HTR-8/SVneo (cell line): ENCODE measurements at regions not wholly inside any gene's neighbourhood (a gene's known extent, or its start where the extent isn't known, plus 50 kb on each side); places are given as distances from the start of the nearest gene placed in this dataset.
"Not testable (repeated sequence)": the region's sequence is repeated elsewhere in the genome, so short reads cannot be mapped to it uniquely, and the experiment has no call there.

Source experiments
- DNase-seq: peaks from one replicate; pipeline ENCODE4 v3.0.0; 2011; ENCODE audit warnings: low spot score, mixed read lengths; ENCODE audit not compliant: insufficient read length
- FAIRE-seq: peaks from 2 replicates; lab custom pipeline; 2011; peaks lifted over from hg19 to GRCh38; lab: Jason Lieb, UNC

GRCh38 chr2:103353774-103354173, 591.9 kb downstream of the TMEM182 start:
- DNase-seq (no peak), FAIRE-seq (no peak)

- no peak for DNase-seq
- FAIRE-seq = no peak
These were observed 593.5 kb downstream of the TMEM182 start for GRCh38 chr2:103355287-103355686.

- DNase-seq (no peak), FAIRE-seq (no peak)
These were observed 599.9 kb downstream of the TMEM182 start for GRCh38 chr2:103361712-103362111.

DNA sequence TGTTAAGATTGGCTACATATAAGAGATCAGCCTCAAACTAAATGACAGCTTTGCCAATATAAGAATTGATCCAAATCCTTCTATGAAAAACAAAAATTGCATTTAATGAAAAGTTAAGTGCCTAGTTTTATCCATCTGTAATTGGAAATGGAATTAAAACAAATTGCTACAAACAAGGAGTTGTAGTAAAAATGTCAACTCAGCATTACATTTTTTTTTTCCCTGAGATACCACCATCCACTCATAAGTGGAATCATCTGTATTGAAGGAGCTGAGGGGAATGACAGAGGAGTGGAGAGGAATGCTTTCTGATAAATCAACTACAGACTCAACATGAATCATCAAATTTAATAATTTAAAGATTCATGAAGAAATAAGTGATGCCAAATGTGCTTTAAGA, 601.8 kb downstream of the TMEM182 start:
- FAIRE-seq = no peak

DNA sequence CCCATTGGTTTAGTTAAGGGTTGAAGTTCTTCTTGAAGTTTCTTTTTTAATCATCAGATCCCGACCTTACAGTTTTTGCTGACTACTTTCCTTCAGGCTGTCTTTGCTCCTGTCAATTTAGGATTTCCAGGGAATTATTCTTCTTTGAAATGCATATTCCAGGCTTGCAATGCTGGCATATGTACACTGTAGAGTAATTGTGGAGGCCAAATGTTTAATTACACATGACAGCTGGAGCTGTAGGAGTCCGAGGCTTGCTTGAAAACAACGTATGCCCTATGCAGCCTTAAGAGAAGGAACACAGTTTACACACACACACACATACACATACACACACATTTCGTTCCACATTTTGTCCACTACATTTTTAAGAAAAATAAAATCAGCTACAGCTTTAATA, 602.3 kb downstream of the TMEM182 start:
- DNase-seq = no peak
- FAIRE-seq = no peak

More for the DNA sequence above, 601.8 kb downstream of the TMEM182 start:
- DNase-seq = no peak

DNA sequence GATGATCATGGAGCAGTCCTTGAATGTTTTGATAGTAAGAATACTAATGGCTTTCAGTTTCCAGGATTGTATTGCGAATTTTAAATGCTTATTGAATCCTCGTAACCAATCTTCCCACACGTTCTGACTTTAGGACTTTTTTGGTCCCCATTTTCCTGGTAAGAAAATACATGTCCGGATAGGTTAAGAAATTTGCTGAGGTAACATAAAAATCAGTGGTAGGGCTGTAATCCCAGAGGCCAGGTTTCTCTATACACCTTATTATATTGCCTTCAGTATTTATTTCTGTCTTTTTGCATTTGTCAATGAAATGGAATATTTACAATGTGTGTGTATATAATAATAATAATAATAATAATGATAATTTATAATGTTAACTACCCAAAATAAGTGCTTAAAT, 603.2 kb downstream of the TMEM182 start:
- DNase-seq = no peak
- no peak for FAIRE-seq

DNA sequence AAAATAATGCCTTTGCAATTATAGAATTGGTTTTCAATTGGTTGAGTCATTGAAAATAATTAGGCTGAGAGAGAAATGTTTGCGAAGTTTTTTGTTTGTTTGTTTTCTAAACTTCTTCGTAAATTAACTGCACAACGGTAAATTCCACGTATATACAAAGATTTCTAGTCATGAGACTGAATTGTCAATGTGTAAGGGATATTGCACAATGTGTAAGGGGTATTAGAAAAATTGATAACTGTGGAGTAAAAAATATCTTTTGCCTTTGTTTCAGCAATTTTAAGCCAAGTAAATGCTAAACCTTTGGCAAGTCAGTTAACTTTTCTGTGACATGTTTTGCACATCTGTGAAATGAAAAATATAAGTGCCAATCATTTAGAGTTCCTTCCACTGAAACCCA, 606.0 kb downstream of the TMEM182 start:
- FAIRE-seq (no peak), DNase-seq (no peak)

- FAIRE-seq (no peak), DNase-seq (no peak)
These were observed 621.7 kb downstream of the TMEM182 start for GRCh38 chr2:103383541-103383940.

DNA sequence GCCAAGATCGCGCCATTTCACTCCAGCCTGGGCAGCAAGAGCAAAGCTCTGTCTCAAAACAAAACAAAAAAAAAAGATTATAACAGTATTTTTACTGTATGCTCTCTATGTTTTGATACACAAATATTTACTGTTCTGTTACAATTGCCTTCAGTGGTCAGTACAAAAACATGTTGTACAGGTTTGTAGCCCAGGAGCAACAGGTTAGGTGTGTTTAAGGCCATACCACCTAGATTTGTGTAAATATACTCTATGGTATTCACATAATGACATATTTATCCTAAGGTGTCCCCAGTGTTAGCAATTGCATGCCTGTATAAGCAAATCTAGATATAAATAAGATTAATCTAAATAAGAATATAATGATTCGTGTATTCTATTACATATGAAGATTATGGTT, 625.0 kb downstream of the TMEM182 start:
- DNase-seq (no peak), FAIRE-seq (no peak)

DNA sequence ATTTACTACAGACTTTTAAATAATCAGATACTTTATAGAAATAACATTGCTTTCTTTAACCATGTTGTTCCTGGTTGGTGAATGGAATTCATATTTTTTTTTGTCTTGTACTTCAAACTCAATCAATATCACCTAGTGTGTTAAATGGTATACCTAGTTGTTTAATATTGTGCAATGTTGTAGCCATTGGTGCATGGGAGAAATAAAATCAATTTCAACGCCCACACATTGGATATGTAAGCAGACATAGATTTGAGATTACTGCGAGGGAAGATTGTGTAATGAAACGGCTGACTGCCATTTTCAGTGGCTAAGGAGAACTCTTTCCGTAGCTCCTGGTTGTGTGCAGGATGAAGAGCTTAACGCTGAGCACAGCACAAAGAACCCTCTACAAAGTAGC, 626.1 kb downstream of the TMEM182 start:
- FAIRE-seq (no peak), DNase-seq (no peak)

- DNase-seq (no peak), FAIRE-seq (no peak)
These were observed 634.3 kb downstream of the TMEM182 start for GRCh38 chr2:103396152-103396551.

- no peak for DNase-seq
These were observed 639.8 kb downstream of the TMEM182 start for GRCh38 chr2:103401621-103402020.

DNA sequence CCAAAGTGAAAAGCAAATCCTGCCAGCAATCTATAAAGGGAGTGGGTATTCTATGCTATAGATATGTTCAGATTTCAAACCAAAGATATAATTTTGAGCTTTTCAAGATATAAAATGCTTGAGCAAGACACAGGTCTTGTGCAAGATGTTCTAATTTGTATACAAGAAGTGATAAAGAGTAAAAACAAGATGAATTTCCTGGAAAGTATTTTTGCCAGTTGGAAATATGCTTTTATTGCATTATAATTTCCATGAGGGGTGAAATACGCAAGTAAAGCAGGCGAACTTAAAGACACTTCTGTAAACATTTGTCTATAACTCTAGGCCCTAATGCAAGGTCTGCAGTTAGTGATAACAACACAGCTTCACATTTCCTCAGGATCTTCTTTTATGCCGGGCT, 640.5 kb downstream of the TMEM182 start:
- no peak for FAIRE-seq
- no peak for DNase-seq

More at GRCh38 chr2:103401621-103402020, 639.8 kb downstream of the TMEM182 start:
- no peak for FAIRE-seq

- no peak for DNase-seq
- FAIRE-seq = no peak
These were observed 641.1 kb downstream of the TMEM182 start for GRCh38 chr2:103402944-103403343.

GRCh38 chr2:103403388-103403787, 641.6 kb downstream of the TMEM182 start:
- not testable (repeated sequence) for DNase-seq, FAIRE-seq

- DNase-seq = no peak
- no peak for FAIRE-seq
These were observed 648.4 kb downstream of the TMEM182 start for GRCh38 chr2:103410221-103410620.

DNA sequence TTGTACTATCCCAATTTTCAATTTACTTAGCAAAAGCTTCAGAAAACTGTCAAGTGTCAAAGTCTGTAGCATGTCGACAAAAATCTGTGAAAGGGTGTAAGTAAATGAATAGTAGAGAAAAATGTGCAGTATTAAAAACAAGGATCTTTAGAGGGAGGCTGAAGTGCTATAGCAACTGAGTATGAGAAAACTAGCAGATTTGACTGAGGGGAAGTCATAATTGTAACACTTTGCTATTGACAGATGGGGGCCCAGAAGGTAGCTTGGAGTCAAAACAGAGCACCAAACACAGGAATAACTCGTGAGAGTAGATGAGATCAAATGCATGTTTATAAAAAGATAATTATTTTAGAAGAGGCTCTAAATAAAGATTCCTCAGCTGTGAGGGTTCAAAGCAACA, 657.7 kb downstream of the TMEM182 start:
- FAIRE-seq = no peak
- no peak for DNase-seq

GRCh38 chr2:103423100-103423499, 661.3 kb downstream of the TMEM182 start:
- no peak for DNase-seq
- FAIRE-seq = no peak

GRCh38 chr2:103427567-103427966, 665.7 kb downstream of the TMEM182 start:
- no peak for FAIRE-seq
- DNase-seq = no peak

DNA sequence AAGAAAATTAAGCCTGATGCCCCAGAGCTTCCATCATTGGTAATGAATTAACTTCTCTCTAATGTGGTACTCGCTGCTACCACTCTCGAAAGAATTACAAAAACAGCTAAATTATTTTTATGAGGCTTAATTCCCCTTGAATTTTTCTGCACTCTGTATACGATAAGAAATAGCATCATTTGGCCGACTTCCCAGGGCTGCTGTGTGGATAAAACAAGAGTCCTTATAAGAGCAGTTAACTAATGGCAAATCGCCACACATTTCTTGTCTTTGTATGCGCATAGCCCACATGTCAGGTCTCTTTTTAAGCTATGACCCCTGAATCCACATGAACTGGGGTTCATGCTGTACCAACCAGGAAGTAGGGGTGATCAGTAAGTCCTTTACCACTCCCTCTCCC, 668.4 kb downstream of the TMEM182 start:
- no peak for FAIRE-seq

DNA sequence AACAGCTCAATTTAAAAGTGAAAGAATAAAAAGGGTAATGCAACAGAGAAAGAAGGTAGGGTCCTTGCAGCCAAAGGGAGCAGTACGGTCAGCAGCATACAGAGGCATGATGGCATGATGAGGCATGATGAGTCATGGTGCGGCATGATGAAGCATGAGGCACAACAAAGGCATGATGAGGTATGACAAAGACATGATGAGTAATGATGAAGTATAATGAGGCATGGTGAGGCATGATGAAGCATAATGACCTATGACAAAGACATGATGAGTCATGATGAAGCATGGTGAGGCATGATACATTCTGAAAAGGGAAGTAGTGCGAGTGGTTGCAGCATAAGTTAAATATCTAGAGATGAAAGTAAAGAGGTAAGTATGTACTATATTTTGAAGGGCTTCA, 673.2 kb downstream of the TMEM182 start:
- DNase-seq (no peak), FAIRE-seq (no peak)

More for the DNA sequence above, 668.4 kb downstream of the TMEM182 start:
- no peak for DNase-seq

DNA sequence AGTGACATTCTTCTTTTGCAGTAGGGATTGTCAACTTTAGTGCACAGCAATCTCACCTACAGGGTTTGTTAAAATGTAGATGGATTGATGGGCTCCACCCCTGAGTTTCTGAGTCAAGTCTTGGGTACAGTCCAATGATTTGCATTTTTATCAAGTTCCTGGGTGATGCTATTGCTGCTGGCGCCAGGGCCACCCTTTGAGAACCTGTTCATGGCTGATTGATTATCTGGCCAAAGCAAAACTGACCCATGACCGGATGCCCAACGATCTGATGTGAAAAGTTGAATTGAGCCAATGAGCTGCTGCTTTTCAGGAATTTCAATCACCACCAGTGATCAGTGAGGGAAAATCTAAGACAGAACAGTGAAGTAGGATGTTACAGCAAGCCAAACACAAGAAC, 675.3 kb downstream of the TMEM182 start:
- FAIRE-seq = no peak
- no peak for DNase-seq

DNA sequence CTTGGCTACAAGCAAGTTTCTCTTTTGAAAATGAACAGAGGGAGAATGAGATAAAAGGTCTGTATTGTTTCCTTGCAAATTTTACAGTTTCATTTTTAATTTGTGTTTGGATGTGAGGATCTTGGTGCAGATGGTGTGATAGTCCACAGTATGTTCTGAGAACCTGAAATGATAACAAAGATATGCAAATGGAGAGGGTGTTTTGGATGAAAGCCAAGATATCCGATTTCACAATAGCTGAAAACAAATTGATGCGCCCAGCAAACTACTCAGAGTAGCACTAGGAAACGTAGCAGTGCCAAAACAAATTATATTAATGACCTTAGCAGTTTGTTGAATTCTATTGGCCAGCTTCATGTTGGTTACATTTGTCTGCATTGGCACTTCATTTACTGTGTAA, 683.5 kb downstream of the TMEM182 start:
- no peak for DNase-seq
- FAIRE-seq = no peak
